GM12891 (cell line): ENCODE measurements at regions not wholly inside any gene's neighbourhood (a gene's known extent, or its start where the extent isn't known, plus 50 kb on each side); places are given as distances from the start of the nearest gene placed in this dataset.

Source experiments
- PAX5 ChIP-seq: IDR thresholded peaks from 2 replicates; pipeline ENCODE4 v1.6.1; 2011; ENCODE audit warnings: low read length, moderate library complexity, mild to moderate bottlenecking; ENCODE audit not compliant: insufficient read depth, severe bottlenecking
- POLR2A ChIP-seq: IDR thresholded peaks from 2 replicates; pipeline ENCODE4 v1.6.1; 2011; ENCODE audit warnings: low read depth, low read length, control low read depth
- POLR2AphosphoS5 ChIP-seq: IDR thresholded peaks from 2 replicates; pipeline ENCODE4 v1.6.1; 2011; ENCODE audit warnings: low read depth, low read length, control low read depth
- POU2F2 ChIP-seq: IDR thresholded peaks from 2 replicates; pipeline ENCODE4 v1.6.1; 2011; ENCODE audit warnings: low read depth, mild to moderate bottlenecking, control low read depth, low read length, moderate library complexity
- TAF1 ChIP-seq: IDR thresholded peaks from 2 replicates; pipeline ENCODE4 v1.6.1; 2011; ENCODE audit warnings: low read depth, low read length, control low read depth

- TF ChIP-seq POLR2AphosphoS5, result no peak
- TF ChIP-seq POLR2A, result no peak
- TF ChIP-seq PAX5, result no peak
- TF ChIP-seq TAF1, result no peak
- no peak for TF ChIP-seq POU2F2
These were observed 114.5 kb downstream of the INHBA start for GRCh38 chr7:41588341-41588740.
